NCI-H2081 (cell line): ENCODE measurements at regions not wholly inside any gene's neighbourhood (a gene's known extent, or its start where the extent isn't known, plus 50 kb on each side); places are given as distances from the start of the nearest gene placed in this dataset.

Source experiments
- DNase-seq, 2 experiments: peaks; one replicate each; lab custom pipeline; 2025; lab: John Stamatoyannopoulos, UW

DNA sequence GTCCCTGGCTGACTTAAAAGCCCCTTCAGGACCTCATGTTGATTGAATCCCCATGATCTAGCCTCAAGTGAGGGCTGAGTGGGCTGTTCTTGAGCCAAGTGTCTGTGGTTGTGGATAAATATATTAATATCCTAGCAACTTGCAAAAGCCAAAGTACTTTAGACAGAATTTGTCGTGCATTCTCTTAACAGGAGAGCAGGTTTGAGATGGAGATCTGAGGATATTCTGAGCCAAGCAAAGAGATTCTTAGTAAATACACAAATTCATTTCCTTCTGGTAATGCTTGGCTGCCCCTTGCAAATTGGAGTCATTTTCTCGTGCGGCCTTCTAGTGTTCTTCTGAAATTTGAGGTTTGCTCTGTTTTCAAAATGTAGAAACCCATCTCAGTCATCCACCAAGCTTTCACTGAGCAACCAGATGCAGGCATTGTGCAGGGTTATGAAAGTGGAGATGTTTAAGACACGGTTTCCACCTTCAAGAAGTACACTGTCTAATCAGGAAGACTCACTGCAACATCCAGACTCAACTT lies 242.1 kb upstream of the JUN start:
- no peak for DNase-seq

DNA sequence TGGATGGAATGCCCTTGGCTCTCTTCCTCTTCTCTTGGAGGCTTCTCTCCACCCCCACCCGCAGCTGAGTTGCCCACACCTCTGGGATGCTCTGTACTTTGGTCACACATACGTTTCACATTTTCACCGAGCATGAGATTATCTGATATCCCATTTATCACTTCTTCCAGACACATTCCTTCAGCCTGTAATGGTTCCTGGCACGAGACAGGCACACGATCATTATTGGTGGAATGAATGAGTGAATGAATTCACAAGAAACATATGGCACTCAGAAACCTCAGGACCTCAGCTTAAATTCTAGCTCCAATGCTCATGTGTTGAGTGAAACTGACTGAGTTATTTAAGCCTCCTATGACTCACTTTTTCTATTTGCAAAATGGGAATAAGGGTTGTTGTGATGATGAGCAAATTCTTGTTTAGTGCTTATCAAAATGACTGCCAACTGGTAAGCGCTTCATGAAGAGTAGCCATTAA lies 242.7 kb upstream of the JUN start:
- no peak for DNase-seq

DNA sequence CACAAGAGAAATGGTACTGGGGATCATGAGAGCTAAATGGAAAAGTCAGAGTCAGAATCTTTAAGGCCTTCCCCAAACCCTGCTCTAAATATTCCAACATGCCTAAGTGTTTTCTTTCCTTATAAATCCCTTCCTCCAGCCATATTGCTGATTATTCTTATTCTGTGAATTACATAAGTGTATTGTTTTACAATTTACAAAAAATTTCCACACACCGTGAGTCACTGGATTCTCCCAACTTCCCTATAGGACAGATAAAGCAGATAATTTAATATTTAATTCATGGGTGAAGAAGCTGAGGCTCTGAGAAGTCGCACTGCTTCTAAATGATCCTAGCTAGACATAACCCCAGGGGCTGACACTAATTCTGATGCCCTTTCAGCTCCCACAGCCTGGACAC lies 243.3 kb upstream of the JUN start:
- no peak for DNase-seq

DNA sequence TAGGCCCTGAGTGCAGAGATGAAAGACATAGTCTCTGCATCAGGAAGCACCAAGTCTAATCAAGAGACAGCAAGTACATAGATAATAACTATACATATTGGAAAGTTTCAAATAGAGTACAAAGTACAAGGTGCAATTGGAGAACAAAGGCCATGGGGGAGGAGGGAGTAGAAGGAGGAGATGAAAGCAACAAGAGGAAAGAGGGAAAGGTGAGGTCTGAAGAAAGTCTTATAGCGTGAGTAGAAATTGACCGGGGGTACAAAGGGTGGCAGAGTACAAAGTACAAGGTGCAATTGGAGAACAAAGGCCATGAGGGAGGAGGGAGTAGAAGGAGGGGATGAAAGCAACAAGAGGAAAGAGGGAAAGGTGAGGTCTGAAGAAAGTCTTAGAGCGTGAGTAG lies 244.2 kb upstream of the JUN start:
- no peak for DNase-seq

DNA sequence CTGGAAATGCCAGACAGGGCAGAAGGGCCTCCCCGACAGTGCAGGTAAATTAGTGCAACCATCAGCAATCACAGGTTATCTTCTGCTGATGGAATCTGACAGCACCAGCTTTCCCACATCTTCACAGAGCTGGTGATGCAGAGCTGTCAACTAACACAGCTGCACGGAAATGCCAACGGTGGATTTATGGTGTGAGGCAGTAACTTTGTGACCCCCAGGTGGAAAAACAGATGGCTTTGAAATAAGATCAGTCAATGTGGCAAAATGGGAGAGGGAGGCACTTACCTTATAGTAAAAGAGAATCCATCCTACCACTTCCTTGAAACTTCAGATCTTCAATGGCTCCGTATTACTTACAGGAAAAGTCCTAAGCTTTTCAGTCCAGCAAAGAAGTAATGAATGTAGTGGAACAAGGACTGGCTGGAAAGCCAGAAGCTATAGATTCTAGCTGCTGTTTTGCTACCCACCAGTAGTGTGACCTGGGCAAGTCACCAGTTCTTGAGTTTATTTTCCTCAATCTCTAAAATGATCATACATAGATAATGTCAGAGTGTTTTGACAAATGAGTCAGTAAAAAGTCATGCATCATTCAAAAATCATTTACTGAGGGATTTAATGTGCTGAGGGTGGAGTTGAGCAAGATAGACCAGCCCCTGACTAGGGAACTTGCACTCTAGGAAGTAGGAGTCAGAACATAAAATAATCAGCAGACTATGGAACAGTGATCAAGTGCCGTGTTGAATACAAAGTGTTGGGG lies 245.7 kb upstream of the JUN start:
- no peak for DNase-seq

DNA sequence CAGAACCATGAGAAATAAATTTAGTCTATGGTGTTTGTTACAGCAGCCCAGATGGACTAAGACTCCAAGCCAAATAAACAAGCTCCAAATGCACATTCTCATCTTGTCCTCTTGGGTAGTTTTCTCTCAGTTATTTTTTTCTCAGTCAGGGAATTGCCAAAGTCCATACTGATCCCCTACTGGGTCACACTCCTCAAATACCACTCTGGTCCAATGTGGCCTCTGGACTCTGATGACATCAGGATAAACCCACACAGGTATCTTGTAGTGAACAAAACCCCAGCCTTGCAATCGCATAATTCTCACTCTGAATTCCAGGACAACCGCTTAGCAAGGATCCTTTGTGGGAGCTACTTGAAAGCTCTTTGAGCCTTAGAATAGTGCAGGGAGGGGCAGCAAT lies 248.4 kb upstream of the JUN start:
- DNase-seq: no peak

DNA sequence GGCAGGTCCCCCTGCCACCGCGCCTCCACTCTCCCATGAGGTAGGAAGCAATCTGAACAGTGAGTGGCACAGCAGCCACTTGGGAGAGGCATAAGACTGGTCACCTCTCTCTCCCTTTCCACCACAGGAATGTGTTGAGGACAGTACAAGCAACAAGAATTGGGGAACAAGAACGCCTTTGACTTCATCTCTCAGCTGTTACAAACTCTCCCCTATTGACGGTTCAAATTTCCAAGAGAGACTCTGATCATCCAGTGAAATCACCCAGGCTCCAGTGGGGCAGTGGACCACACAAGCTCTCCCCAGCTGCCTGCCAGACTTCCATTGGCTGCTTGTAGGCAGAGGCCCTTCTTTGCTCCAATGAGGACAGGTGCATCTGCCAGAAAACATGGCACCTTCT lies 249.9 kb upstream of the JUN start:
- no peak for DNase-seq

DNA sequence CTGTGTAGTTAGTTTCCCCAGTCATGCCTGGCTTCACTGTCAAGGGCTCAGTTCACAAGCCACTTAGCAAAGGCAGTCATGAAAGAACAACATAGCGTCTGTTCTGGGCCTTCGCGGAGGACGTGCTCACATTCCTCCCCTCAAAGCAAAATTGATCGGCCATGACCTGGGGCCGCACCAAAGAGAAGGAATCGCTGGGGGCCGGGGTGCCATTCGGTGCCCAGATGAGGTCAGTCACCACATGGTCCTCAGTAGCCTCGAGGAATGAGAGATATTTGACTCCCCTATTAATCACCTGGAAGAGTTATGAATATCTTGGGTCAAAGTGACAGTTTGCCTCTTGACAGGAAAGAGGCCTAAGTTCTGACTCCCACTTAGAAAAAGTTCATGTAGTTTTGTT lies 251.1 kb upstream of the JUN start:
- DNase-seq: no peak

DNA sequence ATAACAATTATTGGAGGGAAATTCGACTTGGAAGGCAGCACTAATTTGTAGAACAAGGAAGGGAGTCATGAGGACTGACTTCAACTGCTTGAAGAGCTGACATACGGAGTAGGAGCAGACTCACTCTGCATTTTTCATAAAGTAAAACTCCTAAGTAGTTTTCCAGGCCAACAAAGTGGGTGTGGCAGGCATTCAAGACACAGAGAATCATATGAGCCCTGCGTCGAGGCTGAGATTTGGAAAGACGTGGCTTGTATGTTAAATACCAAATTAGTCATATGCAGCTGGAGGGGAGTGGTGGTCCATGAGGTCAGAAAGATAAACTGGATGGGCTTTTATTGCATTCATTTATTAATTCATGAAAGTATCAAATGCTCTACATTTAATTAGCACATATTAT lies 255.7 kb upstream of the JUN start:
- DNase-seq: no peak

DNA sequence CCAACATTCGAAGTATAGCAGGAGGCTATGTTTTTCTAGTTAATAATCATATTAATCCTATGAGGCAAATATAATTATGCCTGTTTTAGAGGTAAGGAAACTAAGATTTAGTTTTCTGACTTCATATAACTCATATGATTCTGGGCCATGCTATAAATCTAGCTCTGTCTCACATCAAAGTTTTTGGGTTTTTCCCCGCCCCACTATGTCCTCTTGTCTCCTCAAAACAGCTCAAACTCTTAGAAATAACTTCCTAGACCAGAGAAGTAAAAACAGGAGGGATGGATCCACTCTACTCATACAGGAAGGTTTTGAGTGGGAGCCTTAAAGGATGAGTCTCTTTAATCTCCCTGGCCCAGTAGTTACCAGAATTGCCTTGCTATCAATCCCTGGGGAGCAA lies 256.4 kb upstream of the FGGY start:
- no peak for DNase-seq

DNA sequence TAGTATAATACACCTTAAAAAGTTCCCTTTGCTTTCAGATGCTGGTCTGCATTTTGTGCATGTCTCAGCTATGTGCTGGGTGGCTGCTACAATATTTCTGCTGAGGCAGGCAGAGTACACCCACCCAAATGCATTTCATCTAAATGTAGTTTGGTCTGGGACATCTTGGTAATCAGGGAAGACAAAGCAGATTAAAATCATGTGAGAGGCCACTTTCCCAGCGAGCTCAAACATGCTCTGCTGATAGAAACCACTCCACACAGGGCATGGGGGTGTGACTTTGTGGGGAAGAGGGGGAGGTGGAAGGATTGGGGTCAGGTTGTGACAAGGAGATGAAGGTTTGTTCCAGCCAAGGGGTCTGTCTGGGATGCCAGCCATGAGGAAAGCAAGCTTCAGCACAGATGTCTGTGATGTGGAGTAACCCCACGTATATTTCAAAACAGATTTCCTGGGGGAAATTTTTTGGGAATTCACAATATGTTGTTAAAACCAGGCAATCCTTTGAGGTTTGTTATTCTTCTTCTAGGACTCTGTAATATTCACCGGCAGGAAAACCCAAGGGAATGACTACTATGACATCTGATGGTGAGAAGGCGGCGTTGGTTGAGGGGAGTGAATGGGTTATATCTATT lies 255.1 kb upstream of the FGGY start:
- no peak for DNase-seq

DNA sequence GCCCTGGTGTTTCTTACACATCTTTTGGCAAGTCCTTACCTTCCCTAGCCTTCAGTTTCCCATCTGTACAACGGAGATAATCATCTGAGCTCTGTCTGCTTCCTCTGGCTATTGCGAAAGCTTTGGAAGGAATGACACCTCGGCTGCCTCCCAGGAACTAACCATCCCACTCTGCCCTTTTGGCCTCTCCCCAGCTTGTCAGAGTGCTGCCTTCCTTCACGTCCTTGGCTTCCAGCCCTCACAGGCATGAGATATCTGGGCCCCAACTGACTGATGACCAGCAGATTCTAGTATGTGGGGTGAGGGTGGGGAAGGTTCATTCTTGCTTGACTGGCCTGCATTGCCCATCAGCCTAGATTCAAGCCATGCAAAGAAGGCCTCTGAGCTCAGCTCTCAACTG lies 253.1 kb upstream of the FGGY start:
- DNase-seq: no peak

DNA sequence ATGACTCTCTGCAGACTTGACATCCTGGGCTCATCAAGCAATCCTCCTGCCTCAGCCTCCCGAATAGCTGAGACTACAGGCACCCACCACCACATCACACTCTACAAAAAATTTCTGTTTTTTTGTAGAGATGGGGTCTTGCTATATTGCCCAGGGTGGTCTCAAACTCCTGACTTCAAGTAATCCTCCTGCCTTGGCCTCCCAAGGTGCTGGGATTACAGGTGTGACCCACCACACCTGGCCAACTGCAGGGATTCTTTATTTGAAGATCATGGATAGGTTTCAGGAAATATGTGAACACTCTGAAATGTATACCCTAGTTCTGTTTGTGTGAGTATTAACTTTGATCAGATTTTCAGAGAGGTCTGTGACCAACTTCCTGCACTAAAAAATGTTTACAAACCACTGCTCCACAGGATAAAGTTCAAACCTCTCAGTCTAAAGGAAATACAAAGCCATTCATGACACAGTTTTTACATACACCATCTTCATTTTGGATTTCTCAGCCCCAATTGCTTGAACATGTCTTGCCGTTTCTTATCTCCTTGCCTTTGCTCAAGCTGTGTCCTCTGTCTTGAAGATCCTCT lies 252.3 kb upstream of the FGGY start:
- DNase-seq: no peak

DNA sequence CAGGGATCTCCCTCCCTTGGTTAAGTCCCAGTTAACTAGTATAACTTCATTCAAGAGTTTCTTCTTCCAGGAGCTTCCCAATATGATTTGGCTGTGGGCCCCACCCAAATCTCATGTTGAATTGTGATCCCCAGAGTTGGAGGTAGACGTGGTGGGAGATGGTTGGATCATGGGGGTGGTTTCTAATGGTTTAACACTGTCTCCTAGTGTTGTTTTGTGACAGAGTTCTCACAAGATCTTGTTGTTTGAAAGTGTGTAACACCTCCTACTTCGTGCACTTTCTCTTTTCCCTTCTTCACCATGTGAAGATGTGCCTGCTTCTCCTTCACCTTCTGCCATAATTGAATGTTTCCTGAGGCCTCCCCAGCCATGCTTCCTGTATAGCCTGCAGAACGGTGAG lies 251.8 kb upstream of the FGGY start:
- no peak for DNase-seq

DNA sequence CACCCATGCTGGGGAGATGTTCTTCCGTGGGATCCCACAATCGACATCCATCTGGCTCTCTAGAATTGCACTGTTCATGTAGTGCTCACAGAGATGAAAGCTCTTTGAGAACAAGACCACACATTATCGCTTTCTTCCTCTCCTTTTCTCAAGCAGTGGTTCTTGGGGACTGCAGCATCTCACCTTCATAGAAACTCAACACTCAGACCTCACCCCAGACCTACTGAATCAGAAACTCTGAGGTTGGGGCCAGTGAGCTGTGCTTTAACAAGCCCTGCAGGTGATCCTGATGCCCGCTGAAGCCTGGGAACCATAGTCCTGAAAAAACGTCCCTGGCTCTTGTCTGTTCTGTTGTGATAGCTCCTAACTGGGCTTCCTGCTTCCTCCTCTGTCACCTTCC lies 251.3 kb upstream of the FGGY start:
- no peak for DNase-seq

DNA sequence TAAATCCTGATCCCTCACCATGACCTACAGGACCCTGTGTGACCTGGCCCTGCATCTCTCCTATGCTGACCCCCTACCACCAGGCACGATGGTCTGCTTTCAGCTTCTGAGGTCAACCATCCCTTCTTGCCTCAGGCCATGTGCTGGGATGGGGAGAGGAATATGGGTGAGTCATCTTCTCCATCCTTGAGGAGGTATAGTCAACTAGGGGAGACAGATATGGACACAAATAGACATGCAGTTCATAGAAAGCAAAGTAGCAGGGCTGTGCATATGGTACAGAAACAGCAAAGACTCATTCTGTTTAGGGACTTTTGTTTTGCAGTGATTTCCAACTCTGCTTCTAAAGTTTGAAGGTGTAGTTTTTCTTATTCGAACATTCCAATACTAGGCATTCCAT lies 250.8 kb upstream of the FGGY start:
- DNase-seq: no peak

DNA sequence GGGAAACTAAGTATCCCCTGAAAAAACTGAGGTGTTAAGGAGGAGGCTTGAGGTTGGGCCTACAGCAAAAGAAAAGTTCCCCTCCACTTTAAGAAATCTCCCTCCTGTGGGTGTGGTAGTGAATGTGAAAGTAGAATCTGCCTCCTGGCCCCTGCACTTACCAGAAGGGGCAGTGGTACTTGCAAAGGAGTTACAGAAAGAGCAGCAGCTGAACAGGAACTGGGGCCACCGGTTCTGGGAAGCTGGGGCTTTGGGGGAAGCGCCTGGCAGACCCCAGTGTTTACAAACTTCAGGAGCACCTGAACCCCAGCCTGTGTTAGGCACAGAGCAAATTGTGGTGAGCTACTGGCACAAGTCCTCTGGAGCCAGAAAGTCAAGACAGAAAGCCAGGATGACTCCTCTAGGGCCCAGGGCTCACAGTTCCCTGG lies 250.2 kb upstream of the FGGY start:
- DNase-seq: no peak

DNA sequence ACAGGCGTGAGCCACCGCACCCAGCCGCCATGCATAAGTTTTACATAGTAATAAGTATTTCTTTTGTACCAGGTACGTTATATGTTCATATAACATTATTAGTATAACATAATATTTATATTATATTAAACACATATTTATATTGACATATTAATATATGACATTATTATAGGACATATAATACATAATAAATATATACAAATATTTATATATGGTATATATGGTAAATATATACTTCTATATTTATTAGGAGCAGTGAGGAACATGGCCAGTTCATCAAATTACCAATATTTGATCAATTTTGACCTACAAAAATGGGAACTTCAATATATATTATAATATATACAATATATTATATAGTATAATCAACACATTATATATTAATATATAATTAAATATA lies 245.9 kb upstream of the FGGY start:
- no peak for DNase-seq

DNA sequence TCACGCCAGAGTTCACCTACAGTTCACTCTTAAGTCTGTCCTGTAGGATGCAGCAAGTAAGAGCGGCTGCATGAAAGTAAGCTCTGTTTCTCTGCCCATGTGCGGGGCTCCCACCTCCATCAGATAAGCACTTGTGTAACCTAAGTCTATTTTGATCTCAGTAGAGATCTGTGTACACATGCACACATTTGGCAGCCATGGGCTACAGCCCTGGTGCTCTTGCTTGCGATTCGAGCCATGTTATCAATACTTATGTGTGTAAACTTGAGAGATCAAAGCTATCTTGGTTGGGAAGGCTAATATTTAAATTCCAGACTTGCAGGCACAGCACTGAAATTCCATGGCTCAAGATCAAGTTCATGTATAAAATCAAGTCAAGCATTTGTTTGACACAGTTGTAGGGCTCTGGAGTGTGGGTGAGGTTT lies 244.7 kb upstream of the FGGY start:
- no peak for DNase-seq

DNA sequence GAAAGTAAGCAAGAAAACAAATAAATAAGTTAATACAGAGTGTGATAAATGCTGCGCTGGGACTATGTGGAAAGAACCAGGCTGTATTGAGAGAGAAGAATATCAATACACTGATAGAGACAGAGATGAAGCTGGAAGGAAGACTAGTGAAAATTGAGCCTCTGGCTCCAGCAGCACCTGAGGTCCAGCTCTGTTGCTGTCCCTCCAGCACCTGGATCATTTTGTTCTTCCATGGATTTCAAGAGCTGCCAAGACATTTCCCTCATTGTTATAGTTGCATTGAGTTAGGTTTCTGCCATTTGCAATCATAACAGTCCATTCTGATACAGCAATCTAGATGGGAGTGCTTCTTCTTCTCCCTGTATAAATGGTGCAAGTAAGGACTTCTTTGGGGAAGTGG lies 242.7 kb upstream of the FGGY start:
- no peak for DNase-seq

DNA sequence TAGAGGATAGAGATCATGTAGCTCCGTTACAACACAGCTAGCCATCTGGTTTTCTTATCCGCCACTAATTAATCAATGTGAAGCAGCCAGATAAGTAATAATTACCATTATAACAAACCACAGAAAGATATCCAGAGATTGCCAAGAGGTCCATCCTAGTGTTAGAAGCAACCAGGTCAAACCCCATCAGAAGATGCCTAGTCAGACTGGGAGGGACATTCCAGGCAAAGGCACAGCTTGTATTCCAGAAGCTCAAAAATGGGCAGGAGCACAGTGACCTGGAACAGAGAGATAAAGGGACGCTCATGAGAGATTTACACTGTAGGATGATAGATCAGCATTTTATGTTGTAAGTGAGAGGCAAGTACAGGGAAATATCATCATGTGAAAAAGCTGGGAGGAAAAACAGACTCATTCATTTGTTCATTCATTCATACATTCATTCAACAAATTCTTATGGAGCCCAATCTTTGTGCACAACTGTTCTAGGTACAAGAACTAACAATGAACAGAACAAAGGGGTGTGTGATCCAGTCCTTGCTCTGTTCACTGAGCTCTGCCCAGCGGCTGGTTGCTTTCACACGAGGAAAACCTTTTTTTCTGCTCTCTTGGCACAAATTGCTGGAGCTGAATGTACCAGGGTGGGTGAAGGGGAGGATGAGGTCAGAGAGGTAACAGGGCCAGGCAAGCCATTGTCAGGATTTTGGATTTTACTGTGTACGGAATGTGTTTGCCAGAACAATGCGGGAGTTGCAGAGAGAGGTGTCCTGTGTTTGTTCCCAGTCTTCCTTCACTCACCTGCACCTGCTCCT lies 240.8 kb upstream of the FGGY start:
- no peak for DNase-seq

DNA sequence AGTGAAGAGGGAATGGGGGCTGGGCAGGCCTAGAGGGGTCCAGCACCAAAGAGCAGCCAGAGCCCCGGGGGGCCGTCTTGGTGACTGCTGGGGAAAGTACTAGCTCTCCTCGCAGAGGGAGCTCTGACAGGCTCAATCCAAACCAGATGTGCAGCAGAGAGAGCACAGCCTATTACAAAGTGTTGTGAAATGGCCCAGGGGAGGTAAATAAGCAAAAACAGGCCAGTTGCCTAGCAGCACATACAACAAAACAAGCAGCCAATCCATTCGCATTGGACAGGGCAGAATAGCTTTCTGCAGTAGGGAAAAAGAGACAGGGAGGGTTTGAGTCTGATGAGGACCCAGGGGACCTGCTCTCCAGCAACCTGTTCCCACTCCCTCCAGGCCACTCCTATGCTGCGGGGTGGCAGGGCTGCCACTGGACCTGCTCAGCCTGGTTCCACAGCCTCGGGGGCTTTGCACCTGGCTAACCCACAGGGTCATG lies 239.6 kb upstream of the FGGY start:
- DNase-seq: peak in 1 of 2 experiments; percentile 30
